BE2C (cell line): ENCODE measurements at regions not wholly inside any gene's neighbourhood (a gene's known extent, or its start where the extent isn't known, plus 50 kb on each side); places are given as distances from the start of the nearest gene placed in this dataset.

Source experiments
- DNase-seq: peaks from one replicate; pipeline ENCODE4 v3.0.0-alpha.2; 2020
- H3K27me3 ChIP-seq: fragments of 250-450 bp; sonication (Bioruptor Pico); 2 replicates; pipeline ENCODE4 v1.5.1; 2020; ENCODE audit warnings: mild to moderate bottlenecking
- H3K36me3 ChIP-seq: fragments of 250-450 bp; sonication (Bioruptor Pico); 2 replicates; pipeline ENCODE4 v1.5.1; 2020; ENCODE audit warnings: mild to moderate bottlenecking
- H3K4me1 ChIP-seq: fragments of 250-450 bp; sonication (Bioruptor Pico); 2 replicates; pipeline ENCODE4 v1.5.1; 2020
- H3K4me3 ChIP-seq: 2 replicates; pipeline ENCODE4 v1.5.1; 2011; ENCODE audit warnings: low read depth, low read length
- H3K9me3 ChIP-seq: fragments of 250-450 bp; sonication (Bioruptor Pico); 2 replicates; pipeline ENCODE4 v1.5.1; 2020
- TF ChIP-seq, protein P1 (sequence below): IDR thresholded peaks from 2 replicates; pipeline ENCODE4 v1.5.1; 2012; ENCODE audit warnings: mild to moderate bottlenecking, low read depth, low read length

DNA sequence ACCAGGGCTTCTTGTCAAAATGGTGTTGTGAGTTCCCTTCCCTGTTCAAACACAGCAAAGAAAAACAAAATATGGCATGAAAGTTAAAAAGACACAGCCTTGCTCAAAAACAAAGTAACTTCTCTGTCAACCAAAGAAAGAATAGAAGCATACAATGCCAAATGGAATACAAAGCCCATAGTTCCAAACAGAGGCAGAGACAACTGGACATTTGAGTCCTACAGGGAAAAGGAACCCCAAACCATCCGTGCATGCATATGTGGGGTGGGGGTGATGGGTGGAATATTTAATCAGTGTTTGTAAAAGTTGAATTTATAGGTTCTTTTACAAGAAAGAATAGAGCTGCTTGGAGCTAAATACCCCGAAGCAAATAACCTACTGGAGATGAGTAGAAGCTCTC, 218.7 kb downstream of the FAM76B start:
- Histone ChIP-seq H3K27me3 (no peaks in the 10 kb centered on the region), H3K4me3 (no peak overlapping the region), H3K9me3 (no peaks in the 10 kb centered on the region), H3K4me1 (peaks cover 5% of the 10 kb centered on the region), H3K36me3 (no peaks in the 10 kb centered on the region)
- no peak for DNase-seq
- TF ChIP-seq, protein P1, sequence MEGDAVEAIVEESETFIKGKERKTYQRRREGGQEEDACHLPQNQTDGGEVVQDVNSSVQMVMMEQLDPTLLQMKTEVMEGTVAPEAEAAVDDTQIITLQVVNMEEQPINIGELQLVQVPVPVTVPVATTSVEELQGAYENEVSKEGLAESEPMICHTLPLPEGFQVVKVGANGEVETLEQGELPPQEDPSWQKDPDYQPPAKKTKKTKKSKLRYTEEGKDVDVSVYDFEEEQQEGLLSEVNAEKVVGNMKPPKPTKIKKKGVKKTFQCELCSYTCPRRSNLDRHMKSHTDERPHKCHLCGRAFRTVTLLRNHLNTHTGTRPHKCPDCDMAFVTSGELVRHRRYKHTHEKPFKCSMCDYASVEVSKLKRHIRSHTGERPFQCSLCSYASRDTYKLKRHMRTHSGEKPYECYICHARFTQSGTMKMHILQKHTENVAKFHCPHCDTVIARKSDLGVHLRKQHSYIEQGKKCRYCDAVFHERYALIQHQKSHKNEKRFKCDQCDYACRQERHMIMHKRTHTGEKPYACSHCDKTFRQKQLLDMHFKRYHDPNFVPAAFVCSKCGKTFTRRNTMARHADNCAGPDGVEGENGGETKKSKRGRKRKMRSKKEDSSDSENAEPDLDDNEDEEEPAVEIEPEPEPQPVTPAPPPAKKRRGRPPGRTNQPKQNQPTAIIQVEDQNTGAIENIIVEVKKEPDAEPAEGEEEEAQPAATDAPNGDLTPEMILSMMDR, result no peak

DNA sequence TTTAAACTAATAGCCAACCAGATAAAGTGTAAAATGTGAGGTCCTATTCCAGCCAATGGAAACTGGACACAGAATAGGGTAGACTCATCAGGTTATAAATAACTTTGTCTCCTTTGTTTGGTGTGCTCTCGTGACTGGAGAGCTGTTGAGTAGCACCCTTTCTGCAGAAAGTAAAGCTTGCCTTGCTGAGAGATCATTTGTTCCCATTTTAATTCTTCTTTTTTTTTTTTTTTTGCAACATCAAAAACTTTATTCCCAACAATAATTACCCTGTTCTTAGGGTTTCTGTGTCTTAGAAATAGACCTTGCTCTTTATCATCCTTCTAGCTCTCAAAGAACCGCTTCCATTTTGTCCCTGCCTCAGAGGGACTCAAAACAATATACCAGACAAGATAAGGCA, 220.4 kb downstream of the FAM76B start:
- Histone ChIP-seq H3K27me3 (no peaks in the 10 kb centered on the region), H3K36me3 (no peaks in the 10 kb centered on the region), H3K9me3 (no peaks in the 10 kb centered on the region), H3K4me1 (peaks cover 12% of the 10 kb centered on the region), H3K4me3 (no peak overlapping the region)
- TF ChIP-seq, protein P1, result no peak
- DNase-seq, result no peak

DNA sequence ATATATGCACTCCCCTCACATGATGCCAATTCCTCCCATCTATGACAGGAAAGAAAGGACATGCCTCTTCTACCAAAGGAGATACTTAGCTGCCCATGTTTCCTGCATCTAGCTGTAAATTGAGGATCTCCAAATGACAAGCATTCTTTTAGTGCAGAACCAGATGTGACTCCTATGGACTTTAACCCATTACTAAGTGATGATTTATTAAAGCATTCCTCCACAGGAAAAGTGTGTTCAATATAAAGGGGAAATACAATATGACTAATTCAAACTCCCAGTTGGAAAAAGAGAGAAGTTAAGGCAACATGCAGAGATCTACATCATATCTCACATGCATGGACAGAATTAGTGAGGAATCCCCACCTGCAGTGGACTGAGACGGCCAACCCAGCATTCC, 221.3 kb downstream of the FAM76B start:
- no peak for DNase-seq
- Histone ChIP-seq H3K4me1 (peaks cover 12% of the 10 kb centered on the region), H3K36me3 (no peaks in the 10 kb centered on the region), H3K27me3 (no peaks in the 10 kb centered on the region), H3K4me3 (no peak overlapping the region), H3K9me3 (no peaks in the 10 kb centered on the region)
- TF ChIP-seq, protein P1, result no peak

DNA sequence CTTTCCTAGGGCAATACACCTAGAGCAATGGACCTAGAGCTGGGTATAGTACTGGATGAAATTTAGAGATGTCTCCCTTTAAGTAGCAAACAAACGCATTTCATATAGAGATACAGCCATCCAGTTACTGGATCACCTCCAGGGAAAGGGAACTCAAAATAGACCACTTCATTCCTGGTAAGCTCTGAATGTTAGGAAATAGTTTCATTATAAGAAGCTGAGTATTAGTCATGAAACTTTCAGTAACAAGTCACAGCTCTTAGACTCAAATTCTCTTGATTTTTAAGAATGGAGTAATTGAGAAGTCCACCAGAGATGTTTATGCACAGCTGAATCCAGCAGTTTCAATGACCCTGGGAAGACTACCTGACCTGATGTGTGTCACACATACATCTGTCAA, 221.9 kb downstream of the FAM76B start:
- H3K9me3 ChIP-seq, result no peaks in the 10 kb centered on the region
- H3K27me3 ChIP-seq, result no peaks in the 10 kb centered on the region
- DNase-seq, result no peak
- no peak overlapping the region for H3K4me3 ChIP-seq
- TF ChIP-seq, protein P1, result no peak
- H3K4me1 ChIP-seq, result peaks cover 12% of the 10 kb centered on the region
- no peaks in the 10 kb centered on the region for H3K36me3 ChIP-seq

DNA sequence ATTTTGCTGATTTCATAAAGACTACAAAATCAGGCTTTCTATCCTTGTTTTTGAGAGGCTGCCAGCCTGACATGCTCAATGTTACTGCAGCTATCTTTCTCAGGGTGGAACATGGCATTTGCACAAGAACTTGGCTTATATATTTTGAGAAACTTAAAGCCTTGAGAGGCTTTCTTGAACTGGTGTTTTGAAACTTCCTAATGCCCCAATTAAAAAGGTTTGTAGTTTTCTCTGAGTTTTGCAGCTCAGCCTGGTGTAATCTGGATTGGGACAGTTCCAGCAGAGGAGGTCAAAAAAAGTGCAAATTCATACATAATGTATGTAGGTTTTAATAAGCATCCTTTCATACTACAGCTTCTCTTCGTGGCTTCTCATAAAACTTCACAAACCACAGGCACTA, 223.4 kb downstream of the FAM76B start:
- TF ChIP-seq, protein P1, result no peak
- H3K36me3 ChIP-seq, result no peaks in the 10 kb centered on the region
- H3K4me3 ChIP-seq, result no peak overlapping the region
- H3K27me3 ChIP-seq, result no peaks in the 10 kb centered on the region
- no peak for DNase-seq
- peaks cover 12% of the 10 kb centered on the region for H3K4me1 ChIP-seq
- no peaks in the 10 kb centered on the region for H3K9me3 ChIP-seq

DNA sequence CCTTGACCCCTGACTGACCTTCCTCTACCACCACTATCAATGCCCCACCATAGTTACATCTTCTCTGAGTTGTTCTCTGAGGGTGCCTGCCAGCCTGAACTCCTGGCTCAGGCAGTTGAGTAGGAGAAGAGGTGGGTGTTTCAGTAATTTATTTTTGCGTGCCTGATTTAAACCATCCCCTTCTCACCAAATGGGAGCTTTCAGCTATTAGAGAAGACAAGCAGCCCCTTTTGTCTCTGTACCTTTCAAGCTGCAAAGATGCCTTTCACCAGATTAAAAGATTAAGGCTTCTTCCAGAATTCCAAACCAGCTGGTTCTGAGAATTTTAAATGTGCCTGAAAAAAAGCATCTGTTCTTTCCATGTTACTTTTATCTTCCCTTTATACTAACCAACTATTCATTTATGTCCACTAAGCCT, 223.8 kb downstream of the FAM76B start:
- Histone ChIP-seq H3K36me3 (no peaks in the 10 kb centered on the region), H3K27me3 (no peaks in the 10 kb centered on the region), H3K9me3 (no peaks in the 10 kb centered on the region), H3K4me3 (no peak overlapping the region), H3K4me1 (peaks cover 12% of the 10 kb centered on the region)
- TF ChIP-seq, protein P1, result no peak
- DNase-seq, result no peak
